Endodermal cell (in vitro differentiated cells): ENCODE measurements at regions not wholly inside any gene's neighbourhood (a gene's known extent, or its start where the extent isn't known, plus 50 kb on each side); places are given as distances from the start of the nearest gene placed in this dataset.

Experiments used
- DNase-seq: peaks from one replicate; pipeline ENCODE4 v3.0.0-alpha.2; 2017
- H3K27ac ChIP-seq: 2 replicates; pipeline ENCODE4 v1.5.1; 2013; ENCODE audit warnings: mild to moderate bottlenecking, low read depth, low read length, moderate library complexity
- H3K27me3 ChIP-seq: 2 replicates; pipeline ENCODE4 v1.6.1; 2013; ENCODE audit warnings: mild to moderate bottlenecking, low read length, moderate library complexity; ENCODE audit not compliant: insufficient read depth, control insufficient read depth, poor library complexity, severe bottlenecking
- H3K36me3 ChIP-seq: 2 replicates; pipeline ENCODE4 v1.7.0; 2013; ENCODE audit warnings: mild to moderate bottlenecking, low read length, moderate library complexity; ENCODE audit not compliant: control insufficient read depth, insufficient read depth
- H3K4me1 ChIP-seq: one replicate; pipeline ENCODE4 v1.7.0; 2013; ENCODE audit warnings: low read length; ENCODE audit not compliant: control insufficient read depth, insufficient read depth
- H3K4me3 ChIP-seq: 2 replicates; pipeline ENCODE4 v1.5.1; 2013; ENCODE audit warnings: mild to moderate bottlenecking, low read length, moderate library complexity
- H3K9ac ChIP-seq: 2 replicates; pipeline ENCODE4 v1.6.1; 2013; ENCODE audit warnings: mild to moderate bottlenecking, low read length, moderate library complexity; ENCODE audit not compliant: poor library complexity, severe bottlenecking; ENCODE audit errors: extremely low read depth
- H3K9me3 ChIP-seq: 2 replicates; pipeline ENCODE4 v1.6.1; 2013; ENCODE audit warnings: mild to moderate bottlenecking, low read length, moderate library complexity; ENCODE audit not compliant: control insufficient read depth
- H3K27ac Mint-ChIP-seq: 2 replicates; pipeline ENCODE4 v1.8.0; 2020; ENCODE audit warnings: mixed read lengths
- H3K27me3 Mint-ChIP-seq: 2 replicates; pipeline ENCODE4 v1.8.0; 2021; ENCODE audit warnings: mild to moderate bottlenecking, mixed read lengths; ENCODE audit not compliant: insufficient read depth
- H3K36me3 Mint-ChIP-seq: 2 replicates; pipeline ENCODE4 v1.8.0; 2020; ENCODE audit warnings: low read depth, mixed read lengths
- H3K4me1 Mint-ChIP-seq: 2 replicates; pipeline ENCODE4 v1.8.0; 2020; ENCODE audit warnings: mixed read lengths
- H3K4me3 Mint-ChIP-seq: 2 replicates; pipeline ENCODE4 v1.8.0; 2020; ENCODE audit warnings: mild to moderate bottlenecking, moderate library complexity, mixed read lengths
- H3K9me3 Mint-ChIP-seq: 2 replicates; pipeline ENCODE4 v1.8.0; 2020; ENCODE audit warnings: mild to moderate bottlenecking, mixed read lengths
- CTCF ChIP-seq: fragments of 200-600 bp; sonication (generic); conservative IDR thresholded peaks from 2 replicates; pipeline ENCODE4 v1.5.0; 2021; ENCODE audit warnings: antibody characterized with exemption, mild to moderate bottlenecking
- WGBS, 2 experiments: methylation state at CpG; one replicate each; pipeline versions ENCODE4 v1.1.5 to v1.1.7; 2013; ENCODE audit warnings: missing lambda C conversion rate in 2 of 2, mixed read lengths in 1 of 2; ENCODE audit not compliant: insufficient coverage in 1 of 2, insufficient read length in 1 of 2; 5-methylcytosine and 5-hydroxymethylcytosine counted together

GRCh38 chr6:152918991-152919390 lies 63.9 kb downstream of the FBXO5 start:
- WGBS, 2 experiments: 92 to 93% methylated on average over 2 to 3 of the region's 3 CpGs
- DNase-seq: no peak
- Mint-ChIP-seq H3K27me3 (no peaks in the 10 kb centered on the region), H3K9me3 (peaks cover 4% of the 10 kb centered on the region), H3K36me3 (peaks cover 2% of the 10 kb centered on the region), H3K4me3 (no peak overlapping the region), H3K27ac (no peak overlapping the region), H3K4me1 (peaks cover 2% of the 10 kb centered on the region)
- H3K9me3 ChIP-seq: no peaks in the 10 kb centered on the region
- no peak overlapping the region for H3K9ac ChIP-seq
- H3K4me3 ChIP-seq: no peak overlapping the region
- no peaks in the 10 kb centered on the region for H3K36me3 ChIP-seq
- no peaks in the 10 kb centered on the region for H3K4me1 ChIP-seq
- H3K27ac ChIP-seq: no peak overlapping the region
- H3K27me3 ChIP-seq: no peaks in the 10 kb centered on the region
- no peak for TF ChIP-seq CTCF

- H3K27me3 Mint-ChIP-seq: no peaks in the 10 kb centered on the region
- Histone ChIP-seq H3K9me3 (no peaks in the 10 kb centered on the region), H3K36me3 (no peaks in the 10 kb centered on the region), H3K27ac (no peak overlapping the region), H3K4me3 (no peak overlapping the region), H3K27me3 (no peaks in the 10 kb centered on the region), H3K9ac (no peak overlapping the region), H3K4me1 (no peaks in the 10 kb centered on the region)
- no peak for DNase-seq
- no peak for TF ChIP-seq CTCF
- no peak overlapping the region for H3K27ac Mint-ChIP-seq
- H3K9me3 Mint-ChIP-seq: no peaks in the 10 kb centered on the region
- WGBS, 2 experiments: 84 to 100% methylated on average over 1 to 3 of the region's 3 CpGs
- peaks cover 2% of the 10 kb centered on the region for H3K4me1 Mint-ChIP-seq
- H3K4me3 Mint-ChIP-seq: no peak overlapping the region
- H3K36me3 Mint-ChIP-seq: no peaks in the 10 kb centered on the region
Measured at GRCh38 chr6:152920016-152920415, 62.8 kb downstream of the FBXO5 start.
